ENCODE measurements at regions not wholly inside any gene's neighbourhood (a gene's known extent, or its start where the extent isn't known, plus 50 kb on each side); places are given as distances from the start of the nearest gene placed in this dataset.
"Not testable (repeated sequence)": the region's sequence is repeated elsewhere in the genome, so short reads cannot be mapped to it uniquely, and the experiment has no call there.

- Histone ChIP-seq H3K4me3 (replicated peaks in 1 of 3) (no peak overlapping the region), H3K27ac (no peak overlapping the region), H3K27me3 (no peaks in the 10 kb centered on the region), H3K36me3 (no peaks in the 10 kb centered on the region), H3K9me3 (no peaks in the 10 kb centered on the region), H3K4me1 (peaks cover 0 to 8% of the 10 kb centered on the region in 2 donors)
- intact Hi-C loops (cut with DNase I) = no loop called here
- WGBS, 2 donors = 26 to 40% methylated on average over 2 of the region's 2 CpGs
- no peak for DNase-seq
- TF ChIP-seq CTCF (IDR thresholded peaks at IDR 0.05) (no peak), POLR2A (IDR thresholded peaks at IDR 0.05) (no peak)
Measured at GRCh38 chr5:163580516-163580915, 75.1 kb downstream of the MAT2B start.

- H3K4me3 ChIP-seq (replicated peaks in 1 of 3); DNase-seq; intact Hi-C loops (cut with DNase I); H3K27me3 ChIP-seq; H3K9me3 ChIP-seq; H3K4me1 ChIP-seq; H3K27ac ChIP-seq; H3K36me3 ChIP-seq: not testable (repeated sequence)
- WGBS, 2 donors = 95 to 96% methylated on average over 24 to 31 of the region's 50 CpGs
Measured at GRCh38 chr5:163583491-163584153, 78.2 kb downstream of the MAT2B start.

GRCh38 chr5:163585206-163585605, 79.8 kb downstream of the MAT2B start:
- WGBS, 2 donors = 85 to 89% methylated on average over 1 of the region's 1 CpG
- no peak overlapping the region for H3K4me3 ChIP-seq (replicated peaks in 1 of 3)
- no peak for DNase-seq
- no peak for TF ChIP-seq CTCF (IDR thresholded peaks at IDR 0.05)
- TF ChIP-seq POLR2A (IDR thresholded peaks at IDR 0.05) = no peak
- H3K9me3 ChIP-seq = no peaks in the 10 kb centered on the region
- H3K27ac ChIP-seq = no peak overlapping the region
- intact Hi-C loops (cut with DNase I) = no loop called here
- H3K4me1 ChIP-seq = peaks cover 0 to 6% of the 10 kb centered on the region in 2 donors
- H3K36me3 ChIP-seq = no peaks in the 10 kb centered on the region
- H3K27me3 ChIP-seq = no peaks in the 10 kb centered on the region

GRCh38 chr5:163586531-163586956, 81.1 kb downstream of the MAT2B start:
- Histone ChIP-seq H3K27ac (no peak overlapping the region), H3K9me3 (no peaks in the 10 kb centered on the region), H3K4me3 (replicated peaks in 1 of 3) (no peak overlapping the region), H3K36me3 (no peaks in the 10 kb centered on the region), H3K27me3 (no peaks in the 10 kb centered on the region), H3K4me1 (no peaks in the 10 kb centered on the region)
- DNase-seq = no peak
- no peak for TF ChIP-seq POLR2A (IDR thresholded peaks at IDR 0.05)
- TF ChIP-seq CTCF (IDR thresholded peaks at IDR 0.05) = no peak
- WGBS, 2 donors = 76 to 80% methylated on average over 2 of the region's 2 CpGs
- intact Hi-C loops (cut with DNase I) = no loop called here

- Histone ChIP-seq H3K27me3 (no peaks in the 10 kb centered on the region), H3K4me3 (replicated peaks in 1 of 3) (no peak overlapping the region), H3K4me1 (no peaks in the 10 kb centered on the region), H3K36me3 (no peaks in the 10 kb centered on the region), H3K9me3 (no peaks in the 10 kb centered on the region), H3K27ac (no peak overlapping the region)
- WGBS, 2 donors = 78 to 87% methylated on average over 3 of the region's 3 CpGs
- intact Hi-C loops (cut with DNase I) = no loop called here
- TF ChIP-seq POLR2A (IDR thresholded peaks at IDR 0.05) = no peak
- TF ChIP-seq CTCF (IDR thresholded peaks at IDR 0.05) = no peak
- DNase-seq = no peak
Measured at GRCh38 chr5:163594951-163595350, 89.5 kb downstream of the MAT2B start.

Measured in thyroid gland (tissue), 4 donors.